ENCODE measurements at regions not wholly inside any gene's neighbourhood (a gene's known extent, or its start where the extent isn't known, plus 50 kb on each side); places are given as distances from the start of the nearest gene placed in this dataset.
"Not testable (repeated sequence)": the region's sequence is repeated elsewhere in the genome, so short reads cannot be mapped to it uniquely, and the experiment has no call there.

DNA sequence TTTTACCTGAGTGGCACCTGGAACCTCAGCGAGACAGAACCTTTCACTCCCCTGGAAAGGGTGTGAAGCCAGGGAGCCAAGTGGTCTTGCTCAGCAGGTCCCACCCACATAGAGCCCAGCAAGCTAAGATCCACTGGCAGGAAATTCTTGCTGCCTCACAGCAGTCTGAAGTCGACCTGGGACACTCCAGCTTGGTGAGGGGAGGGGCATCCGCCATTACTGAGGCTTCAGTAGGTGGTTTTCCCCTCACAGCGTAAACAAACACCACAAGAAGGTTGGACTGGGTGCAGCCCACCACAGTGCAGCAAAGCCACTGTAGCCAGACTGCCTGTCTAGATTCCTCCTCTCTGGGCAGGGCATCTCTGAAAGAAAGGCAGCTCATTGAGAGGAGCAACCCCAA, 134.7 kb upstream of the RSPO3 start:
- TF ChIP-seq, protein P1, sequence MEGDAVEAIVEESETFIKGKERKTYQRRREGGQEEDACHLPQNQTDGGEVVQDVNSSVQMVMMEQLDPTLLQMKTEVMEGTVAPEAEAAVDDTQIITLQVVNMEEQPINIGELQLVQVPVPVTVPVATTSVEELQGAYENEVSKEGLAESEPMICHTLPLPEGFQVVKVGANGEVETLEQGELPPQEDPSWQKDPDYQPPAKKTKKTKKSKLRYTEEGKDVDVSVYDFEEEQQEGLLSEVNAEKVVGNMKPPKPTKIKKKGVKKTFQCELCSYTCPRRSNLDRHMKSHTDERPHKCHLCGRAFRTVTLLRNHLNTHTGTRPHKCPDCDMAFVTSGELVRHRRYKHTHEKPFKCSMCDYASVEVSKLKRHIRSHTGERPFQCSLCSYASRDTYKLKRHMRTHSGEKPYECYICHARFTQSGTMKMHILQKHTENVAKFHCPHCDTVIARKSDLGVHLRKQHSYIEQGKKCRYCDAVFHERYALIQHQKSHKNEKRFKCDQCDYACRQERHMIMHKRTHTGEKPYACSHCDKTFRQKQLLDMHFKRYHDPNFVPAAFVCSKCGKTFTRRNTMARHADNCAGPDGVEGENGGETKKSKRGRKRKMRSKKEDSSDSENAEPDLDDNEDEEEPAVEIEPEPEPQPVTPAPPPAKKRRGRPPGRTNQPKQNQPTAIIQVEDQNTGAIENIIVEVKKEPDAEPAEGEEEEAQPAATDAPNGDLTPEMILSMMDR (IDR thresholded peaks at IDR 0.05; ENCODE audit: insufficient read depth, missing control alignments) = no peak
- FAIRE-seq (no peak), DNase-seq (ENCODE audit: insufficient read length, low spot score) (no peak)

DNA sequence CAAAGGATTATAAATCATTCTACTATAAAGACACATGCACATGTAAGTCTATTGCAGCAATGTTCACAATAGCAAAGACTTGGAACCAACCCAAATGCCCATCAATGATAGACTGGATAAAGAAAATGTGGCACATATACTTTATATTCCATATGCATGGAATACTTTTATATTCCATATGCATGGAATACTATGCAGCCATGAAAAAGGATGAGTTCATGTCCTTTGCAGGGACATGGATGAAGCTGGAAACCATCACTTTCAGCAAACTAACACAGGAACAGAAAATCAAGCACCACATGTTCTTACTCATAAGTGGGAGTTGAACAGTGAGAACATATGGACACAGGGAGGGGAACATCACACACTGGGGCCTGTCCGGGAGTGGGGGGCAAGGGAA, 130.3 kb upstream of the RSPO3 start:
- not testable (repeated sequence) for DNase-seq (ENCODE audit: insufficient read length, low spot score); FAIRE-seq

DNA sequence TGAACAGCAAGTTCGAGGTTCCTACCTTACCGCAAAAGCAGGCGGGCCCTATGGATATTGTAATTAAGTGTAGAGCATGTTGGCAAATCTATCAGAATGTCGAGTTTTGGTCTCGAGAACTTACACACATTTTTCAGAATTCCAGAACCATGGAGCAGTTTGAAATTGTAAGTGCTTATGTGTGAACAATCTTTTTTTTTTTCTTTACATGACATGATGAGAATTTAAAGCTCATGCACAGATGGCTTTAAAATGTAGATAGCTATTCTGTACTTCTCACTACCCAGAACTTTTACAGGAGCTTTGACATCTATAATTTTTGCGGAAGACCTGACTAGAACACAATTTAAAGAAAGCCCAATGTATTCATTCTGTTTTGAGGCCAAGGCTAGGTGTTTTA, 117.8 kb upstream of the RSPO3 start:
- TF ChIP-seq, protein P1 (IDR thresholded peaks at IDR 0.05; ENCODE audit: insufficient read depth, missing control alignments) = no peak
- FAIRE-seq (no peak), DNase-seq (ENCODE audit: insufficient read length, low spot score) (no peak)

DNA sequence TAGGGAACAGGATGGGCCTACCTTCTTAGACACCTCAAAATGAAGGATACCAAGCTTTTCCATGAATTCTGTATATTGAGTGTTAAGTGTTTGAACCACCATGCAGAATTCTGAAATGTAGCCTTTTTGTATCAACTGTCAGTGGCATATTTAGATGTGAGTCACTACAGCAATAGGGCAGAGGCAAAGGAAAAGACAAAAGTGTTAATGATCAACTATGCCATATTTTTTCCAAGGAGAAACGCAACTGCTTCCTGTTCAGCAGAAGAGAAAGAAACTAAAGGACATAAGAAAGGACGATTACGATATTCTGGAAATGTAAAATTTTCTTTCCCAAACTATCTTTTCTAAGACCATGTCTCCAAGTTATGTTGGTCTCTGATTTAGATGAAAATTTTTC, 104.6 kb upstream of the RSPO3 start:
- TF ChIP-seq, protein P1 (IDR thresholded peaks at IDR 0.05; ENCODE audit: insufficient read depth, missing control alignments) = no peak
- DNase-seq (ENCODE audit: insufficient read length, low spot score) (no peak), FAIRE-seq (no peak)

DNA sequence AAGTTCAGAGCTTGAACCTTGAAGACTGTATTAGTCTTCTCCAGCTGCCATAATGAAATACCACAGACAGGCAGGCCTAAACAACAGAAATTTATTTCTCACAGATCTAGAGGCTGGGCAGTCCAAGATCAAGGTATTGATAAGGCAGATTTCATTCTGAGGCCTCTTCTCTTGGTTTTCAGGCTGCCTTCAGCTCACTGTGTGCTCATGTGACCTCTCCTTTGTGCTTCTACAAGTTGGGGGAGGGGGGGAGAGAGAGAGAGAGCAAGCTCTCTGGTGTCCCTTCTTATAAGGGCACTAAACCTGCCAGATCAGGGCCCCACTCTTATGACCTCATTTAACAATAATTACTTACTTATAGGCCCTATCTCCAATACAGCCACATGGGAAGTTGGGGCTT, 102.6 kb upstream of the RSPO3 start:
- FAIRE-seq (no peak), DNase-seq (ENCODE audit: insufficient read length, low spot score) (no peak)
- TF ChIP-seq, protein P1 (IDR thresholded peaks at IDR 0.05; ENCODE audit: insufficient read depth, missing control alignments) = no peak

DNA sequence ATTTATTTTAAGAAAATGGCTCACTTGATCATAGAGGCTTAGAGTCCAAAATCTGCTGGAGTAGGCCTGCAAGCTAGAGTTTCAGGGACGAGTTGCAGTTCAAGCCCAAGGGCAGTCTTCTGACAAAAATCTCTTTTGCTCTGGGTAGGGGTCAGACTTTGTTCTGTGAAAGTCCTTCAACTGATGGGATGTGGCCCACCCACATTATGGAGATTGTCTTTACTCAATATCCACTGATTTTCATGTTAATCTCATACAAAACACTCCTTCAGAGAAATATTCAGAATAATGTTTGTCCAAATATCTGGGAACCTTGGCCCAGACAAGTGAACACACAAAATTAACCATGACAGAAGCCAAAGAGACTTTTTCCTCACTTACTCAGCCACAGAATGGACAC, 98.6 kb upstream of the RSPO3 start:
- DNase-seq (ENCODE audit: insufficient read length, low spot score) (no peak), FAIRE-seq (no peak)
- TF ChIP-seq, protein P1 (IDR thresholded peaks at IDR 0.05; ENCODE audit: insufficient read depth, missing control alignments) = no peak

DNA sequence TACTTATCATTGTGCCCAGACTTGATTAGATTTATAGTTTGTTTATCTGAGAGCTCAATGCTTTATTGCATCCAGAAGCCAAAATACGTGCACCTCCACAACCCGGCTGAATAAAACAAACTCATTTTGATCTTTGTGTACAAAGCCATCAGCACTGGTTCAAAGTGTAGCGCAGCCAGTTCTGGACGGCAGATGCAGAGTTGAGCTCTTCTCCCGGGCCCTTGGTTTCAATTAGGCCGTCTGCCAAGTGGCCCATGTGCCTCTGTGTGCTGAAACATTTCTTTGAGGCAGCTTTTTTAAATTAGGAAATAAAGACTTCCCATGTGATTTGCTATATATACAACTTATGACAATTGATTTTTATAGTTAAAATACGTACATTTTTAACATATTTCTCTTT, 96.2 kb upstream of the RSPO3 start:
- TF ChIP-seq, protein P1 (IDR thresholded peaks at IDR 0.05; ENCODE audit: insufficient read depth, missing control alignments) = no peak
- no peak for DNase-seq (ENCODE audit: insufficient read length, low spot score)
- no peak for FAIRE-seq

Measured in D721Med (cell line).